ENCODE measurements at regions not wholly inside any gene's neighbourhood (a gene's known extent, or its start where the extent isn't known, plus 50 kb on each side); places are given as distances from the start of the nearest gene placed in this dataset.

DNA sequence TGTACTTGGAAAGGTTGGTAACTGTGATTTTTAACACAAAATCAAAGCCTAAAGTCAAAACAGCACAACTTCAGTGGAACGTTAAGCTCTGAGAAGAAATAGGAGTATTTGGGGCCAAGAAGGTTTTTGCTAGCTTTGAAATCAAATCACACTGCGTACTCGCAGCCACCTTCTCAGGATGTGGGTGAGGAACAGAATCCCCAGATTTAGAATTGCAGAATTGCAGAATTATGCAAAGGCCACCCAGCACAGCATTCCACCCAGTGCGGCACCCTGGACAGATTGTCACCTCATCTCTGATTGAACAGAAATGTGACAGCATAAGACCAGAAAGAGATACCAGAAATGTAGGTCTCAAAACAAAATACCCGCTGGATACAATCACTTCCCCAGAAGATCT, 181.1 kb downstream of the DHX15 start:
- WGBS (ENCODE audit: missing lambda C conversion rate), result 49% methylated on average over 5 of the region's 5 CpGs
- Histone ChIP-seq H3K27ac (no peak overlapping the region), H3K4me1 (no peaks in the 10 kb centered on the region), H3K4me2 (no peak overlapping the region), H3K4me3 (no peak overlapping the region), H3K9me3 (no peaks in the 10 kb centered on the region)
- CTCF ChIA-PET, result no interaction called here
- DNase-seq (ENCODE audit: low read depth in 1 of 2, low spot score in 1 of 2) (no peak), FAIRE-seq (no peak), ATAC-seq (no peak)
- POLR2A ChIA-PET, result no interaction called here
- TF ChIP-seq, protein P1, sequence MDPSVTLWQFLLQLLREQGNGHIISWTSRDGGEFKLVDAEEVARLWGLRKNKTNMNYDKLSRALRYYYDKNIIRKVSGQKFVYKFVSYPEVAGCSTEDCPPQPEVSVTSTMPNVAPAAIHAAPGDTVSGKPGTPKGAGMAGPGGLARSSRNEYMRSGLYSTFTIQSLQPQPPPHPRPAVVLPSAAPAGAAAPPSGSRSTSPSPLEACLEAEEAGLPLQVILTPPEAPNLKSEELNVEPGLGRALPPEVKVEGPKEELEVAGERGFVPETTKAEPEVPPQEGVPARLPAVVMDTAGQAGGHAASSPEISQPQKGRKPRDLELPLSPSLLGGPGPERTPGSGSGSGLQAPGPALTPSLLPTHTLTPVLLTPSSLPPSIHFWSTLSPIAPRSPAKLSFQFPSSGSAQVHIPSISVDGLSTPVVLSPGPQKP (IDR thresholded peaks at IDR 0.05; ENCODE audit: low read depth, low read length), result no peak
- TF ChIP-seq NR3C1 (IDR thresholded peaks at IDR 0.05) (no peak), CBX2 (IDR thresholded peaks at IDR 0.05; ENCODE audit: borderline replicate concordance, low read depth) (no peak), RAD21 (conservative IDR thresholded peaks at IDR 0.05 in 1 of 2, IDR thresholded peaks at IDR 0.05 in 1 of 2) (no peak), ZC3H11A (IDR thresholded peaks at IDR 0.05) (no peak), MAFK (IDR thresholded peaks at IDR 0.05; ENCODE audit: partially characterized antibody) (no peak), HOXB13 (CRISPR knock-in tag; IDR thresholded peaks at IDR 0.05; ENCODE audit: low read depth) (no peak), CBX8 (IDR thresholded peaks at IDR 0.05) (no peak), MAZ (IDR thresholded peaks at IDR 0.05; ENCODE audit: borderline replicate concordance, low read depth, low read length) (no peak), HEYL (CRISPR knock-in tag; IDR thresholded peaks at IDR 0.05) (no peak), TFCP2L1 (CRISPR knock-in tag; IDR thresholded peaks at IDR 0.05) (no peak), SREBF2 (IDR thresholded peaks at IDR 0.05) (no peak), CHD4 (IDR thresholded peaks at IDR 0.05; ENCODE audit: borderline replicate concordance) (no peak), PHF8 (IDR thresholded peaks at IDR 0.05; ENCODE audit: borderline replicate concordance, low read depth) (no peak), POLR2AphosphoS2 (conservative IDR thresholded peaks at IDR 0.05; ENCODE audit: low read length) (no peak)
- TF ChIP-seq, protein P2, sequence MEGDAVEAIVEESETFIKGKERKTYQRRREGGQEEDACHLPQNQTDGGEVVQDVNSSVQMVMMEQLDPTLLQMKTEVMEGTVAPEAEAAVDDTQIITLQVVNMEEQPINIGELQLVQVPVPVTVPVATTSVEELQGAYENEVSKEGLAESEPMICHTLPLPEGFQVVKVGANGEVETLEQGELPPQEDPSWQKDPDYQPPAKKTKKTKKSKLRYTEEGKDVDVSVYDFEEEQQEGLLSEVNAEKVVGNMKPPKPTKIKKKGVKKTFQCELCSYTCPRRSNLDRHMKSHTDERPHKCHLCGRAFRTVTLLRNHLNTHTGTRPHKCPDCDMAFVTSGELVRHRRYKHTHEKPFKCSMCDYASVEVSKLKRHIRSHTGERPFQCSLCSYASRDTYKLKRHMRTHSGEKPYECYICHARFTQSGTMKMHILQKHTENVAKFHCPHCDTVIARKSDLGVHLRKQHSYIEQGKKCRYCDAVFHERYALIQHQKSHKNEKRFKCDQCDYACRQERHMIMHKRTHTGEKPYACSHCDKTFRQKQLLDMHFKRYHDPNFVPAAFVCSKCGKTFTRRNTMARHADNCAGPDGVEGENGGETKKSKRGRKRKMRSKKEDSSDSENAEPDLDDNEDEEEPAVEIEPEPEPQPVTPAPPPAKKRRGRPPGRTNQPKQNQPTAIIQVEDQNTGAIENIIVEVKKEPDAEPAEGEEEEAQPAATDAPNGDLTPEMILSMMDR (IDR thresholded peaks at IDR 0.05), result no peak

DNA sequence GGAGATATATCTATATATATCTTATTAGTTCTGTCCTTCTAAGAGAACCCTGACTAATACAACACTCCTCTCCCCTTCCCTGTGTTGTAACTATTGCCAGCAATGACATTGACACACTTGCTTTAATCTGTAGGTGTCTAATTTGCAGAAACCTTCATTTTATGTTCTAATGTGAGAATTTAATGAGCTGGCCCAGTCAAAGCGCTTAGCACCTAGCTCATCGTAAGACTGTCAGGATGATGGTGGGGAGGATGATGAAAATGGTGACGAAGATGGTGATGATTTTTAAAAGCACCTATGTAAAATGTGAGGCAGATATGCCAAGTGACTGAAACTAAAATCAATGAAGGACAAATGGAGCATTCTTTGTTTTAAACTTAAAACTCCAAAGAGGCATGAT, 183.8 kb downstream of the DHX15 start:
- WGBS (ENCODE audit: missing lambda C conversion rate), result 72% methylated on average over 3 of the region's 3 CpGs
- FAIRE-seq, result no peak
- H3K9me3 ChIP-seq, result no peaks in the 10 kb centered on the region
- no peaks in the 10 kb centered on the region for H3K4me1 ChIP-seq
- H3K4me2 ChIP-seq, result no peak overlapping the region
- TF ChIP-seq PHF8 (IDR thresholded peaks at IDR 0.05; ENCODE audit: borderline replicate concordance, low read depth) (no peak), RNF2 (IDR thresholded peaks at IDR 0.05; ENCODE audit: borderline replicate concordance, low read depth) (no peak), CHD4 (IDR thresholded peaks at IDR 0.05; ENCODE audit: borderline replicate concordance) (no peak), JUN (IDR thresholded peaks at IDR 0.05) (no peak), TP53 (CRISPR knock-in tag; IDR thresholded peaks at IDR 0.05) (no peak), CBX2 (IDR thresholded peaks at IDR 0.05; ENCODE audit: borderline replicate concordance, low read depth) (no peak), HOXB5 (CRISPR knock-in tag; IDR thresholded peaks at IDR 0.05) (no peak), RFX5 (IDR thresholded peaks at IDR 0.05) (no peak), GATA3 (IDR thresholded peaks at IDR 0.05; ENCODE audit: borderline replicate concordance) (no peak), NPAS2 (CRISPR knock-in tag; IDR thresholded peaks at IDR 0.05; ENCODE audit: borderline replicate concordance) (no peak), FOSL2 (IDR thresholded peaks at IDR 0.05) (no peak), FOSL2 (CRISPR knock-in tag; IDR thresholded peaks at IDR 0.05) (no peak), HEYL (CRISPR knock-in tag; IDR thresholded peaks at IDR 0.05) (no peak)
- TF ChIP-seq, protein P1 (IDR thresholded peaks at IDR 0.05; ENCODE audit: low read depth, low read length), result no peak
- TF ChIP-seq, protein P3, sequence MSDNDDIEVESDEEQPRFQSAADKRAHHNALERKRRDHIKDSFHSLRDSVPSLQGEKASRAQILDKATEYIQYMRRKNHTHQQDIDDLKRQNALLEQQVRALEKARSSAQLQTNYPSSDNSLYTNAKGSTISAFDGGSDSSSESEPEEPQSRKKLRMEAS (IDR thresholded peaks at IDR 0.05), result no peak
- no peak for DNase-seq (ENCODE audit: low read depth in 1 of 2, low spot score in 1 of 2)
- ChIA-PET CTCF (no interaction called here), POLR2A (no interaction called here)
- H3K27ac ChIP-seq, result no peak overlapping the region
- ATAC-seq, result no peak
- H3K4me3 ChIP-seq, result no peak overlapping the region

Measured in A549 (cell line).